ENCODE measurements at regions not wholly inside any gene's neighbourhood (a gene's known extent, or its start where the extent isn't known, plus 50 kb on each side); places are given as distances from the start of the nearest gene placed in this dataset.

DNA sequence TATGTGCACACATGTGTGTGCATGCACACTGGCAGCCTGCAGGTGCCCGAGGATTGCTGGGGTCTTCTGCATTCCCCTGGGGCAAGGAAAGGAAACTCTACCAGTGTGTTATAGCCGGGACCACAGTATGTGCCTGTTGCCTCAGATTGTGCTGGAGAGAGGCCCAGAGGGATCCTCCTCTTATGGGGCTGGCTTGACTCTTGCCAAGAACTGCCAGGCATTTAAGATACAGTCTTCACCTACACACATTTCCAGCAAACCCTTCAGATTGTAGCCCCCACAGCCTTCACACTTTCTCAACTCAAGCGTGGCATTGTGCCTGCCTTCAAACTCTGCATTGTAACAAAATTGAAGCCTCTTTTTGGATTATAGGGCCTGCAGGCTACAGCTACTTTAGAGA is 176.7 kb upstream of the DYRK2 start:
- Mint-ChIP-seq H3K27ac (no peak overlapping the region), H3K4me3 (no peak overlapping the region)
- peak overlapping the region; percentile 75 for H2AFZ ChIP-seq (replicated peaks)

DNA sequence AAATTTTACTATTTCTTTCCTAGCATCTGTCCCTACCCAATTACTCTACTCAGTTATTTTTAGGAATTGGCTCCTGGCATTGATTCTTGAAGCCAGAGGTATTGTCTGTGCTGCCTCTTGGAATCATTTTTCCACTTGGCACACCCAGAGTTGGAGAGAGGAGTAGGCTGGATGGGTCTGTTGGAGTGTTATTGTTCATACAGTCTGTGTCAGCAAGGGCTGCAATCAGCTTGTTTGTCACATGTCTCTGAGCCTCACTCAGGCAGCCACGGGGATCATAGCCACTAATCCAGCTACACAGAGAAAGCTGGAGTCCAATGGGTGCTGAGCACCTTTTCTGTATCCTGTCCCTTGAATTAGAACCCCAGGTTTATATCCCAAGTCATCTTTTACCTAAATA is 176.0 kb upstream of the DYRK2 start:
- no peaks in the 10 kb centered on the region for H3K36me3 ChIP-seq
- peaks cover 13% of the 10 kb centered on the region for H3K4me1 Mint-ChIP-seq
- no peak overlapping the region for H2AFZ ChIP-seq (replicated peaks)
- no peaks in the 10 kb centered on the region for H3K9me3 ChIP-seq (ENCODE audit: low read depth)
- peak; percentile 34 for DNase-seq (ENCODE audit: low spot score)
- H3K27ac ChIP-seq, result no peak overlapping the region
- no peaks in the 10 kb centered on the region for H4K20me1 ChIP-seq (ENCODE audit: low read depth)
- TF ChIP-seq EZH2phosphoT487 (IDR thresholded peaks at IDR 0.05), result no peak
- no peak for TF ChIP-seq EZH2 (IDR thresholded peaks at IDR 0.05)
- H3K4me2 ChIP-seq, result no peak overlapping the region
- no peak overlapping the region for H3K4me3 Mint-ChIP-seq
- no peaks in the 10 kb centered on the region for H3K36me3 Mint-ChIP-seq
- H3K4me3 ChIP-seq, result no peak overlapping the region
- no peaks in the 10 kb centered on the region for H3K79me2 ChIP-seq (ENCODE audit: low read depth)
- H3K9ac ChIP-seq, result no peak overlapping the region
- H3K9me3 Mint-ChIP-seq, result peaks cover 3% of the 10 kb centered on the region
- H3K4me1 ChIP-seq, result peaks cover 28% of the 10 kb centered on the region
- peaks cover 2% of the 10 kb centered on the region for H3K27me3 Mint-ChIP-seq (ENCODE audit: insufficient read depth, low read depth)
- no peak overlapping the region for H3K27ac Mint-ChIP-seq
- no peaks in the 10 kb centered on the region for H3K27me3 ChIP-seq
- H3F3A ChIP-seq (ENCODE audit: low read depth), result no peaks in the 10 kb centered on the region

More for the DNA sequence above, 176.7 kb upstream of the DYRK2 start:
- Mint-ChIP-seq H3K27me3 (ENCODE audit: insufficient read depth, low read depth) (peaks cover 2% of the 10 kb centered on the region), H3K36me3 (no peaks in the 10 kb centered on the region), H3K4me1 (peaks cover 13% of the 10 kb centered on the region), H3K9me3 (peaks cover 6% of the 10 kb centered on the region)
- no peaks in the 10 kb centered on the region for H3K27me3 ChIP-seq
- TF ChIP-seq, protein P1, sequence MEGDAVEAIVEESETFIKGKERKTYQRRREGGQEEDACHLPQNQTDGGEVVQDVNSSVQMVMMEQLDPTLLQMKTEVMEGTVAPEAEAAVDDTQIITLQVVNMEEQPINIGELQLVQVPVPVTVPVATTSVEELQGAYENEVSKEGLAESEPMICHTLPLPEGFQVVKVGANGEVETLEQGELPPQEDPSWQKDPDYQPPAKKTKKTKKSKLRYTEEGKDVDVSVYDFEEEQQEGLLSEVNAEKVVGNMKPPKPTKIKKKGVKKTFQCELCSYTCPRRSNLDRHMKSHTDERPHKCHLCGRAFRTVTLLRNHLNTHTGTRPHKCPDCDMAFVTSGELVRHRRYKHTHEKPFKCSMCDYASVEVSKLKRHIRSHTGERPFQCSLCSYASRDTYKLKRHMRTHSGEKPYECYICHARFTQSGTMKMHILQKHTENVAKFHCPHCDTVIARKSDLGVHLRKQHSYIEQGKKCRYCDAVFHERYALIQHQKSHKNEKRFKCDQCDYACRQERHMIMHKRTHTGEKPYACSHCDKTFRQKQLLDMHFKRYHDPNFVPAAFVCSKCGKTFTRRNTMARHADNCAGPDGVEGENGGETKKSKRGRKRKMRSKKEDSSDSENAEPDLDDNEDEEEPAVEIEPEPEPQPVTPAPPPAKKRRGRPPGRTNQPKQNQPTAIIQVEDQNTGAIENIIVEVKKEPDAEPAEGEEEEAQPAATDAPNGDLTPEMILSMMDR (IDR thresholded peaks at IDR 0.05), result no peak
- H3K9me3 ChIP-seq (ENCODE audit: low read depth), result peaks cover 4% of the 10 kb centered on the region
- peaks cover 28% of the 10 kb centered on the region for H3K4me1 ChIP-seq
- H3K4me3 ChIP-seq, result no peak overlapping the region
- no peak overlapping the region for H3K27ac ChIP-seq
- no peak for DNase-seq (ENCODE audit: low spot score)
- H3K9ac ChIP-seq, result no peak overlapping the region
- H4K20me1 ChIP-seq (ENCODE audit: low read depth), result no peaks in the 10 kb centered on the region
- H3K79me2 ChIP-seq (ENCODE audit: low read depth), result no peaks in the 10 kb centered on the region
- no peaks in the 10 kb centered on the region for H3K36me3 ChIP-seq
- H3K4me2 ChIP-seq, result no peak overlapping the region
- no peaks in the 10 kb centered on the region for H3F3A ChIP-seq (ENCODE audit: low read depth)

DNA sequence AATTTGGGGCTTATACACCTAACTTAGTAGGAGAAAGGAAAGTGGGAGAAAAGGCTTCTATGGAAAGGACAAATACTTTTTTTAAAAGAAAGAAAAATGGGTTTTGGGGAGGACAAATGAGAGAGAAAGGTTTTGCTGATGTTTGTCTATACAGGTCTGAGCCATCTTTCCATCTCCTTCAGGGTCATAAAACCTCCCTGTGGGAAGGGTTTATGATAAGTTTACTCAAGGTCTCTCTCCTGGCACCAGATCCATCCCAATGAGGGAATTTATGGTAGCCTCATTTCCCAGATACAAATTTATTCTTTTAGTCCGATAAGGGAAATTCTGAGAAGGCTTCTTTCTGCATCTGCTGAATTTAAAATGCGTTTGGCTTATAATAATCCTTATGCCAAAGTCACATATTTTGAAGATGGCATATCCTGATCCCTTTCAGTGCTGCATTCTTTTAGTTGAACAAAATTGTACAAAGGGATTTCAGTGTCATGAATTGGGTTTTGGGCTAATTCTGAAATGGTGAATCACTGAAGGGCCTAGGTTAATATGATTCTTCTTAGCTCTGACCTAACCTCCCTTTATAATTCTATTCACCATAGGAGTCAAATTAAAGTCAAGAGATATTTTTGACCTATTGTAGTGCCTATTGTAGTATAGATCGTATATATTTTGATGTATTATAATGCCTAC is 173.5 kb upstream of the DYRK2 start:
- H3K36me3 ChIP-seq, result no peaks in the 10 kb centered on the region
- H3K27me3 ChIP-seq, result no peaks in the 10 kb centered on the region
- no peak overlapping the region for H2AFZ ChIP-seq (replicated peaks)
- H3K4me1 ChIP-seq, result peaks cover 21% of the 10 kb centered on the region
- H3K36me3 Mint-ChIP-seq, result no peaks in the 10 kb centered on the region
- no peak overlapping the region for H3K4me2 ChIP-seq
- no peaks in the 10 kb centered on the region for H3K79me2 ChIP-seq (ENCODE audit: low read depth)
- H3K27me3 Mint-ChIP-seq (ENCODE audit: insufficient read depth, low read depth), result peaks cover 2% of the 10 kb centered on the region
- no peaks in the 10 kb centered on the region for H3F3A ChIP-seq (ENCODE audit: low read depth)
- H3K9me3 Mint-ChIP-seq, result no peaks in the 10 kb centered on the region
- H3K4me1 Mint-ChIP-seq, result peaks cover 9% of the 10 kb centered on the region
- H4K20me1 ChIP-seq (ENCODE audit: low read depth), result no peaks in the 10 kb centered on the region
- no peak overlapping the region for H3K27ac Mint-ChIP-seq
- H3K9me3 ChIP-seq (ENCODE audit: low read depth), result no peaks in the 10 kb centered on the region
- H3K27ac ChIP-seq, result no peak overlapping the region
- no peak overlapping the region for H3K4me3 Mint-ChIP-seq
- no peak overlapping the region for H3K4me3 ChIP-seq
- no peak overlapping the region for H3K9ac ChIP-seq
- DNase-seq (ENCODE audit: low spot score), result no peak
- no peak for TF ChIP-seq EZH2phosphoT487 (IDR thresholded peaks at IDR 0.05)
- TF ChIP-seq EZH2 (IDR thresholded peaks at IDR 0.05), result no peak
- TF ChIP-seq, protein P1 (IDR thresholded peaks at IDR 0.05), result no peak

DNA sequence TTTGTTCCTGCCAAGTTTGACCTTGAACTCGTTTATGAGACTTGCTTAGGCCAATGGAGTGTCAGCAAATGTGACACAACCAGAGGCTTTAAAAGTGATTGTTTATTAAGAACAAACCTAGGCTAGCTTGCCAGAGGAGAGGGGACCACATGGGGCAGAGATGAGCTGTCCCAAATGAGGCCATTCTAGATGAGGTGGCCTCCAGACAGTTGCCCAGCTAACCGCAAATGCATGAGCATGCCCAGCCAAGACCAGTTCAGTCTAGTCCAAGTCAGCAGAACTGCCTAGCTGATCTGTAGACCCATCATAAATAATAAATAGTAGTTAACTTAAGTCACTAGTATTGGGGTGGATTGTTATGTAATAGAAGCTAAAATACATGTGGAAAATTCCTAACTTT is 172.8 kb upstream of the DYRK2 start:
- DNase-seq (ENCODE audit: low spot score), result no peak
- H3F3A ChIP-seq (ENCODE audit: low read depth), result no peaks in the 10 kb centered on the region
- Mint-ChIP-seq H3K36me3 (no peaks in the 10 kb centered on the region), H3K27ac (no peak overlapping the region), H3K4me1 (peaks cover 7% of the 10 kb centered on the region), H3K27me3 (ENCODE audit: insufficient read depth, low read depth) (peaks cover 2% of the 10 kb centered on the region), H3K4me3 (no peak overlapping the region), H3K9me3 (no peaks in the 10 kb centered on the region)
- H3K9ac ChIP-seq, result no peak overlapping the region
- H3K36me3 ChIP-seq, result no peaks in the 10 kb centered on the region
- no peaks in the 10 kb centered on the region for H3K9me3 ChIP-seq (ENCODE audit: low read depth)
- H3K27me3 ChIP-seq, result no peaks in the 10 kb centered on the region
- no peak overlapping the region for H3K27ac ChIP-seq
- TF ChIP-seq EZH2 (IDR thresholded peaks at IDR 0.05), result no peak
- no peak for TF ChIP-seq EZH2phosphoT487 (IDR thresholded peaks at IDR 0.05)
- TF ChIP-seq, protein P1 (IDR thresholded peaks at IDR 0.05), result no peak
- no peak overlapping the region for H3K4me2 ChIP-seq
- H3K79me2 ChIP-seq (ENCODE audit: low read depth), result no peaks in the 10 kb centered on the region
- H4K20me1 ChIP-seq (ENCODE audit: low read depth), result no peaks in the 10 kb centered on the region
- no peak overlapping the region for H2AFZ ChIP-seq (replicated peaks)
- peaks cover 17% of the 10 kb centered on the region for H3K4me1 ChIP-seq
- no peak overlapping the region for H3K4me3 ChIP-seq
